NCI-H1105 treated with DMSO at 0.1 percent for 48 hours (cell line): ENCODE measurements at regions not wholly inside any gene's neighbourhood (a gene's known extent, or its start where the extent isn't known, plus 50 kb on each side); places are given as distances from the start of the nearest gene placed in this dataset.
A peak's percentile ranks its signal among the peaks of the same experiment; 100 is the strongest.
"Not testable (repeated sequence)": the region's sequence is repeated elsewhere in the genome, so short reads cannot be mapped to it uniquely, and the experiment has no call there.

Experiments
- DNase-seq: peaks from one replicate; lab custom pipeline; 2025; lab: John Stamatoyannopoulos, UW

DNA sequence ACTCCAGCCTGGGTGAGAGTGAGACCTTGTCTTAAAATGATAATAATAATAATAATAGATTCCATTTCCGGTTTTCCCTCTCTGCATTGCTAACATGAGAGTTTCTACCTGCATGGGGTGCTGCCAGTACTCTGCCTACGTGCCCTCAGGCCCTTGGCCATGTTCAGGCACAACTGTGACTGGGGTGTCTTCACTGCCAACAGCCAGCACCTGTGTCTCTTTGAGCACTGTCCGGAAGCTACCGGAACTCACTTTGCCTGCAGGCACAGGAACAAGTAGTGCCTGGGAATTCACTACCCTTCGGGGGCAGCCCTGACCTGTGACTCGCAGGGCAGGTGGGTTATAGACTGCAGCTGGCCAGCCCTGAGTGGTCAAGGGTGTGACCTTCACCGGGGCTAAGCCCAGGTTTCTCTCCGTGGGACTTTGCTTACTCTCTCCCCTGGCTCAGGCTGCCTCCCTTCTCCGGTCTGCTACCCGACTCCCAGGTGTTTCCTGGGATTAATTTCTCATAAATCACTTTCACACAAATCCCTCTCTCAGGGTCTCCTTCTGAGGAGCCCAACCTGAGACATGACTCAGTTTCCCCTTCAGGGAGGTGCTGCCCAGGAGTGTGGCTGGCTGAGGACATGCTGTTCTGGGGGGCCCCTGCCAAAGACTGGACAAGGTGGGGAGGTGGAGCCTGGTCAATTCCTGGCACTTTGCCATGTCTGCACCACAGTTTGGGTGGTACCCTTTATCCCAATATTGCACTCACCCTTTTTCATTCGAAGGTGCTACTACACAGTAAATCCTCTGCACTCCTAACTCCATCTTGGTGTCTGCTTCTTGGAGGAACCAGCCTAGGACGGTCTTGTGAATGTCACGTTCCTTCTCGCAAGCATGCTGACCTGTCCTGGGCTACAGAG, 79.5 kb upstream of the RALGAPA2 start:
- DNase-seq = no peak

DNA sequence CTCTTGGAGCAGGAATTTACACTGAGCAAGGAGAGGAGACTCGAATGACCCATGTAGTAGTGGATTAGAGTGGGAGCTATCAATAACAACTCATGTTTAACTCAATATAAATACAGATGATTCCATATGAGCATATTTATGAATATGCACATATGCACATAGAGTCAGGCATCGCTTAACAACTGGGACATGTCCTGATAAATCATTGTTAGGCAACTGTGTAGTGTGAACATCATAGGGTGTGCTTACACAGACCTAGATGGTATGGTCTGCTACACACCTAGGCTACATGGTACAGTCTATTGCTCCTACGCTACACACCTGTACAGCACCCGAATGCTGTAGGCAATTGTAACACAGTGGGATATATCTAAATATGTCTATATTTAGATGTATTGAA, 75.9 kb upstream of the RALGAPA2 start:
- DNase-seq = no peak

DNA sequence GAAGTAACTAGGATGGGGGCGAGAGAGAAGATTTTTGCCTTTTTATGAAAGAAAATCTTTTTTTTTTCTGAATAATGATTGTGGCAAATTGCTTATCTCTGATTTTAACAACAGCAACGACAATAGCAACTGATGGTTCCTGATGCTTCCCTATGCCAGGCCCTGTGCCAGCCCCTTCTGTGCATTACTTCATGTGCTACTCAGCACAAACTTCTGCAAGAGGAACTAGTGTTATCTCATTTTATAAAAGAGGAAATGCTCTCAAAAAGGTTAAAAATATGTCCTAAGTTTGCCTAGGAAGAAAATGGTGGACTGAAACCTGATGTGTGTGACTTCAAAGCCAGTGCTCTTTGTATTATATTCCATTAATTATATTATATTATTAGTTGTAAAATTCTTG, 74.0 kb upstream of the RALGAPA2 start:
- DNase-seq = no peak

- DNase-seq = no peak
Measured at GRCh38 chr20:20785226-20785625, 72.8 kb upstream of the RALGAPA2 start.

DNA sequence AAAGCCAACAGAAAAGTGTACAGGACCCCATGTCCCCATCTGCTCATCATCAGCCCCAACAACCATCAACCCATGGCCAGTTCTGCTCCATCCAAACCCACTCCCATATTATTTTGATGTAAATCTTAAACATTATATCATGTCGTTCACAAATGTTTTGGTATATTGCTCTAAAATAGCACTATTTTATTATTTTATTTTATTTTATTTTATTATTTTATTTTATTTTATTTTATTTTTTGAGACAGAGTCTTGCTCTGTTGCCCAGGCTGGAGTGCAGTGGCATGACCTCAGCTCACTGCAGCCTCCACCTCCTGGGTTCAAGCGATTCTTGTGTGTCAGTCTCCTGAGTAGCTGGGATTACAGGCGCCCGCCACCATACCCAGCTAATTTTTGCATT, 72.0 kb upstream of the RALGAPA2 start:
- DNase-seq = not testable (repeated sequence)

GRCh38 chr20:20783450-20783849, 71.0 kb upstream of the RALGAPA2 start:
- no peak for DNase-seq

DNA sequence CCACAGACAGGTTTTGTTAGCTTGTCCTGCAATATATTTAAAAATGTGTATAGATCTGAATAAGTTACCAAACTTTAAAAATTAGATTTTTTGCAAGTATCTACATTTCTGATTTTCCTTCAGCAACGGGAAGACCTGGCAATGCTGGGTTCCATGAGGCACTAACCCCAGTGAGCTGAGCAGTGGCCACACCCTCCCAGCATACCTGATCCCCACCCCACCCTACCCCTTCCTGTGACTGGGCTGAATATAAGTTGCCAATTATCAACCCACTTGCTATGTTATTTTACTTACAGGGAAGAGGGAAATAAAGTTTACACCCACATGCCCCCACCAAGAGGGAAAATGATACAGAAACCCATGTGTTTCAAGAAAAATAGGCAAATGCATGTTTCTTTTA, 70.3 kb upstream of the RALGAPA2 start:
- no peak for DNase-seq

DNA sequence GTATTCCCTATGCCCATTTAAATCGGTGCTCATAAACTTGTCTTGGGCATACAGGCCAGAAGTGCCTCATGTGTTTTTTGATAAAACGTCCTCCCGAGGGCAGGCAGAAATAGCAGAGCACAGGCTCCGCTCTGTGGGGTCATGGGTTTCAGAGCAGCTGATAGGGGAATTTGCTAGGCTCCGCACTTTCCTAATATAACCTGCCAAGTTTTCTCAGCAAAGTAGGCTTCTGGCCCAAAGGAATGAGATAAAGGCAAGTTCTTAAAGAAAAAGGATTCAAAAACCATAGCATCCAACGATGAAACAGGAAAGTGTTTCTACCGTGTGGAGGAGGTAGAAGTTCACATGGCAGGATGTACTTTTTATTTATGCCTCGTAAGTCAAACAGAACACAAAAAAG, 69.8 kb upstream of the RALGAPA2 start:
- DNase-seq = no peak

DNA sequence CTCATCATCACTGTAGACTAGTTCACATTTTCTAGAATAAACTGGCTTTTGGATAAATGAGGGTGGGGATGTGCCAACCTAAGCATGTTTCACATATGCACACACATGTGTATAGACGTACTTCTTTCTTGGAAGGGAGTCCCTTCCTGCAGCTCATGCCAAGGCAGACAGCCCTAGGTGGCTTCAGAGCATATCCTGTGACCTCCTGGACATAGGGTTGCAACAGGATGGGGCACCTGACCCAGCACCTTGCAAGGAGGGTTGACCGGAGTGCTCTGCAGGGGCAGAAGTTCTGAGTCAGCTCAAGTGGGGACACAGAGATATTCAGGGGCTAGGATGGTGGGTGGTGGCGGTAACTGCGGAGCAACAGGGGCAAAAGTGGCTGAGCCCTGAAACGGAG, 68.6 kb upstream of the RALGAPA2 start:
- no peak for DNase-seq

DNA sequence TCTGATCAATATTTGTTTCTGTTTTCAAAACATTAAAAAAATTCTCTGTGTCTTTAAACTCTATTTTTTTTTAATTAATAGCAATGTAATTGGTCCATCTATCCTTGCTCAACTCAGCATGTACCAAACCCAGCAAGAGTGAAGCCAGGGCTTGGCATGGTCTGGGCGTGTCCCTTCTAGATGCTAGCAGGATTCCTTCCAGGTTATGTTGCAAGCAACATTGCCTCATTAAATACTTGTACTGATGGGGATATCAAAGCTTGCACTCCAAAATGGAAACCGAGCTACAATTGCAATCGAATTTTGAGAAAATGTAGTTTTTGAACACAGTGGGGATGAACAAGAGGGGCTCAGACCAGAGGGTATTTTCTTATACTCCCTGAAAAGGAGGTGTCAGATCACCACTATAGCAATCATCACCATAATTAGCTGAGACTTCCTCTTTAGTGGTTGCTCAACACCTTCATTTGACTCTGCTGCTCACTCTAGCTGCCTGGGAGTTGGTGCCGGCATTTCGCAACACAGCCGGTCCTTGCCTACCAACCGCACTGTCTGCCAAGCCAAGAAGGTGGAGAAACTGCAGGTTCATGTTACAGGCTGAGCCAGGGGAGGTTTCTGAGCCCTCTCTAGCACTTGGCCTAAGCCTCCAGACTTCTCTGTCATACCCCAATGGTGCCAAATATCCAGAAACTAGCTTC, 67.8 kb upstream of the RALGAPA2 start:
- no peak for DNase-seq

- no peak for DNase-seq
Measured at GRCh38 chr20:20778676-20779075, 66.2 kb upstream of the RALGAPA2 start.

DNA sequence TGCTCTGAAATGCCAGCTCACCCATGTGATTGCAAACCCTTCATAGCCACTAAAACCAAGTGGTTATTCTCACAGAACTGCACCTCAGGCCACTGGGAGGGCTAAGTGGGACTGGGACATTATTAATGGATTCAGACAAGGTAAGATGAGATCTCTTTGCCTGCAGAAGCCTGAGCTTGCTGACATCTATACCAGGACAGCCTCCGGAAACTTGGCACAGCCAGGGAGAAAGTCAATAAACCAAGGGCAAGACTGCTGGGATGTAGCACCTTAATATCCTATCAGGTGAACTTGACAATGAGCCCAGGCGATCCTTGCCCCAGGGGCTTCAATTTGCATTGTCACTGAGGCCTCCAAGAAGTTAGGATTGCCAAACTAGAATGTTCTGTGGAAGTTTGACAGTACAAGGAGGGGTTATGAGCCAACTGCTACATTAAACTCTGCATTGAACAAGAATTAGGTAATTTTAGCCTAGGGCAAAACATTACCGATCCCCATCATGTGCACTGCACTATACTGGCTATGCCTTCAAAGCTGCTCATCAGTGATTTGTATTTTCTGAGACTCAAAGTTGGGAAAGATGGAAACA, 60.1 kb upstream of the RALGAPA2 start:
- DNase-seq = peak; percentile 13

- no peak for DNase-seq
Measured at GRCh38 chr20:20768202-20768815, 55.9 kb upstream of the RALGAPA2 start.

GRCh38 chr20:20765696-20766365, 53.4 kb upstream of the RALGAPA2 start:
- no peak for DNase-seq

DNA sequence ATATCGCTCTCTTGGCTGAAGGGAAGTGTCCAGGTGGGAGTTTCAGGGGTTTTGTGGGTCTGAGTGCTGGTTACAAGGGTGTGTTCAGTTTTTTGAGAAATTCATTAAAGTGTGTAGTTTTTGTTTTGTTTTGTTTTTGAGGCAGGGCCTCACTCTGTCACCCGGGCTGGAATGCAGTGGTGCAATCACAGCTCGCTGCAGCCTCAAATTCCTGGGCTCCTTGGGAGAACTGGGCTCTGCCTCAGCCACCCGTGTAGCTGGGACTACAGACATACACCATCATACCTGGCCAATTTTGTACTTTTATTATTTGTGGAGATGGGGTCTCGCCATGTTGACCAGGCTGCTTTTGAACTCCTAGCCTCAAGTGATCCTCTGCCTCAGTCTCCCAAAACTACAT, 51.2 kb upstream of the RALGAPA2 start:
- DNase-seq = no peak
